Tibial nerve (tissue), 3 donors: ENCODE measurements at regions not wholly inside any gene's neighbourhood (a gene's known extent, or its start where the extent isn't known, plus 50 kb on each side); places are given as distances from the start of the nearest gene placed in this dataset.

Experiments used
- CTCF ChIP-seq, 5 experiments: fragments of 200-600 bp in 3 of 5; fragments of 450-650 bp in 2 of 5; sonication (generic) in 3 of 5; IDR thresholded peaks; one replicate each; pipeline ENCODE4 v1.5.1; 2016 to 2019; ENCODE audit warnings: antibody characterized with exemption in 5 of 5, mild to moderate bottlenecking in 3 of 5, moderate library complexity in 2 of 5
- POLR2A ChIP-seq, 2 donors: fragments of 450-650 bp; IDR thresholded peaks; one replicate each; pipeline ENCODE4 v1.6.1; 2017; ENCODE audit warnings: antibody characterized with exemption in 2 of 2, mild to moderate bottlenecking in 2 of 2, moderate library complexity in 2 of 2

GRCh38 chr1:190019717-190020116, 457.9 kb downstream of the BRINP3 start:
- no peak for TF ChIP-seq POLR2A (IDR thresholded peaks at IDR 0.05)
- no peak for TF ChIP-seq CTCF (IDR thresholded peaks at IDR 0.05)
